Skeletal muscle tissue (tissue), 3 donors: ENCODE measurements at regions not wholly inside any gene's neighbourhood (a gene's known extent, or its start where the extent isn't known, plus 50 kb on each side); places are given as distances from the start of the nearest gene placed in this dataset.

ENCODE experiments used
- H3K27ac ChIP-seq: one replicate; pipeline ENCODE4 v1.7.0; 2013; ENCODE audit warnings: mild to moderate bottlenecking, low read depth, low read length, inconsistent platforms
- H3K27me3 ChIP-seq, 3 donors: one replicate each; pipeline ENCODE4 v1.7.0; 2013; ENCODE audit warnings: low read length in 3 of 3; ENCODE audit not compliant: control insufficient read depth in 3 of 3, insufficient read depth in 3 of 3
- H3K36me3 ChIP-seq, 3 donors: one replicate each; pipeline ENCODE4 v1.7.0; 2013; ENCODE audit warnings: low read length in 3 of 3; ENCODE audit not compliant: control insufficient read depth in 3 of 3, insufficient read depth in 3 of 3
- H3K4me1 ChIP-seq, 3 donors: one replicate each; pipeline ENCODE4 v1.7.0; 2013; ENCODE audit warnings: low read length in 3 of 3, mild to moderate bottlenecking in 3 of 3; ENCODE audit not compliant: control insufficient read depth in 3 of 3, insufficient read depth in 3 of 3
- H3K4me3 ChIP-seq, 3 donors: one replicate each; pipeline ENCODE4 v1.7.0; 2013; ENCODE audit warnings: low read length in 3 of 3
- H3K9ac ChIP-seq, 3 donors: one replicate each; pipeline ENCODE4 v1.7.0; 2013; ENCODE audit warnings: low read length in 3 of 3, mild to moderate bottlenecking in 3 of 3, moderate library complexity in 2 of 3, low read depth in 1 of 3
- H3K9me3 ChIP-seq, 3 donors: one replicate each; pipeline ENCODE4 v1.7.0; 2013; ENCODE audit warnings: low read length in 3 of 3; ENCODE audit not compliant: control insufficient read depth in 3 of 3
- donor health status: Osteomylitis.

DNA sequence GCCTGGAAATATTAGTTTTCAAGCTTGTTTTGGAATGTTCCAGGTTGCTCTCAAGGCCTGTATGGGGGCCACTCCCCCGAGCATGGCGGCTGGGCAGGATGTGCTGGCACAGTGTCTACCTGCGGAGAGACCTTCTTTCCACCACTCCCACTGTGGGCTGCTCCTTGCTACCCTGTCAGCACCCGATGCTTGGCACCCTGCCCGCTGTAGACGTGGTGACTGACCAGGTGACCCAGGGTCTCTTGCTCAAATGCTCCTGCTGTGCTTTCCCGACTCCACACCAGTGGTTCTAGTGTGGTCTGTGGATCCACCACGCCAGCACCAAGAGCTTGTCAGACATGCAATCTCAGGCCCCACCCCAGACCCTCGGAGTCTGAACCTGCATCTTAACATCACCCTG lies 213.3 kb downstream of the SH3BP4 start:
- H3K9ac ChIP-seq = no peak overlapping the region
- H3K36me3 ChIP-seq = no peaks in the 10 kb centered on the region
- H3K27me3 ChIP-seq = peaks cover 0 to 5% (median 0%) of the 10 kb centered on the region in 3 donors
- H3K9me3 ChIP-seq = no peaks in the 10 kb centered on the region
- H3K4me1 ChIP-seq = peaks cover 0 to 4% (median 0%) of the 10 kb centered on the region in 3 donors
- no peak overlapping the region for H3K27ac ChIP-seq
- H3K4me3 ChIP-seq = no peak overlapping the region

DNA sequence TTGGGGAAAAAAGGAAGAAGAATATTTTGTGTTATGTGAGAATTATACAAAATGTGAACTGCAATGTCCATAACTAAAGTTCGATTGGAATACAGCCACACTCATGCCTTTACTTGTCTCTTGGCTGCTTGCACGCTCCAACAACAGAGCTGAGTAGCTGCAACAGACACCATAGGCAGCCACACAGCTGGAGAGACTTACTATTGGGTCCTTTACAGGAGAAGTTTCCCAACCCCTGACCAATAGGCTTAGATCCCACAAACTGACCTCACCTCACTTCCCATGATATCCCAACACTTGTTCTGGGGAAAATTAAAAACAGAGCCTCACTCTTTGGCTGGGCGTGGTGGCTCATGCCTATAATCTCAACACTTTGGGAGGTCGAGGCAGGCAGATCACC lies 213.8 kb downstream of the SH3BP4 start:
- Histone ChIP-seq H3K9me3 (no peaks in the 10 kb centered on the region), H3K27ac (no peak overlapping the region), H3K4me1 (peaks cover under 1 to 6% (median 3%) of the 10 kb centered on the region in 3 donors), H3K4me3 (no peak overlapping the region), H3K9ac (no peak overlapping the region), H3K27me3 (peaks cover 0 to 5% (median 0%) of the 10 kb centered on the region in 3 donors), H3K36me3 (no peaks in the 10 kb centered on the region)

DNA sequence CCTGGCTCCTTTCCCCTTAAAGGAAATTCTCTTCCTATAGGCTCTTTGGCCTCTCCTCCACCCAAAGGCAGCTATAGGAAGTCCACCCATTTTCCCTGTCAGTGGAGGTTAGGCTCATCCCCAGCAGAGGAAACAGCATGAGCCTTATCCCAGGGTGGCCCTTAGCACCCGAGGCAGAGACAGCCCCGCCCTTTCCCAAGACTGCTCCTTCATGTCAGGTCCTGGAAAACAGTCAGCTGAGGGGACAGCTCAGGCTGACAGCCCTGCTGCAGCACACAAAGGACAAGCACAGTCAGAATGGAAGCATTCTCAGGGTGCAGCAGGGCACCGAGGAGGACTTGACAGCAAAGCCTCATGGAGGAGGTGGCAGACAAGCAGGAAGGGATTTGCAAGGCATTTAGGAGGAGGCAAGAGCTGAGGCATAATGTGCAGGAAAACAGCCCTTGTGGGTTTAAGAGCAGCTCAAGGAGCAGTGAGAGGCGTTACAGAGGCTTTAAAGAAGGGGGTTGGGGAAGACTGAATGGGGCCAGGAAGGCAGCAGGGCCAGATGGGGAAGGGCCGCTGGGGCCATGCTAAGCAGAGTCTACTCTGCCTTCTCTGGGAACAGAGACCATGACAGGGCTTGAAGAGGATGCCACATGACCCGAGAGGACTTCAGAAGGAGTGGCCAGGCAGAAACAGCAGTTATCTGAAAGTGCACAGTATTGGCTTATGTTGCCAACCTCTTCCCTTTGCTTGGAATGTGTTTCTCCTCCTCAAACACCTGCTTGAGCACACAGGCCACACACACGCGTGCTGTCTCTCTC lies 216.6 kb downstream of the SH3BP4 start:
- Histone ChIP-seq H3K9ac (no peak overlapping the region), H3K4me3 (no peak overlapping the region), H3K4me1 (peaks cover 6 to 12% (median 11%) of the 10 kb centered on the region in 3 donors), H3K27ac (no peak overlapping the region), H3K27me3 (no peaks in the 10 kb centered on the region), H3K36me3 (no peaks in the 10 kb centered on the region), H3K9me3 (no peaks in the 10 kb centered on the region)

DNA sequence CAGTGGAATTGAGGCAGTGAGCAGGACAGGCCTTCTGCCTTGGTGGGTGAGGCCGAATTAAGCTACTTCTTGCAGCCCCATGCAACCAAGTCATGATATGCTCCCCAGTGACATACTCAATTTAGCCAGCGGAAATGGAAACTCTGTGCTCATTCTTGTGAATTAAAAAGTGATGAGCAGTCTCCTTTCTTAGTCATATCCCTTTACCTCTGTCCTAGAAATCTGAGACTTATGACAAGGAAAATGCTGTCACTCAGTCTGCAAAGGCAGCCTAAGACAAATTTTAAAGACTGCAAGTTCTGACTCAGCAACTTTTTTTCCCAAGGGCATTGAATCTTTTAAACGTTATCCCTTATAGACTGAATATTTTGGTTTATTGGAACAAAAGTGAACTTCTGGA lies 218.2 kb downstream of the SH3BP4 start:
- Histone ChIP-seq H3K27ac (no peak overlapping the region), H3K4me3 (no peak overlapping the region), H3K9me3 (no peaks in the 10 kb centered on the region), H3K27me3 (no peaks in the 10 kb centered on the region), H3K4me1 (peaks cover 6 to 12% (median 11%) of the 10 kb centered on the region in 3 donors), H3K9ac (no peak overlapping the region), H3K36me3 (no peaks in the 10 kb centered on the region)

DNA sequence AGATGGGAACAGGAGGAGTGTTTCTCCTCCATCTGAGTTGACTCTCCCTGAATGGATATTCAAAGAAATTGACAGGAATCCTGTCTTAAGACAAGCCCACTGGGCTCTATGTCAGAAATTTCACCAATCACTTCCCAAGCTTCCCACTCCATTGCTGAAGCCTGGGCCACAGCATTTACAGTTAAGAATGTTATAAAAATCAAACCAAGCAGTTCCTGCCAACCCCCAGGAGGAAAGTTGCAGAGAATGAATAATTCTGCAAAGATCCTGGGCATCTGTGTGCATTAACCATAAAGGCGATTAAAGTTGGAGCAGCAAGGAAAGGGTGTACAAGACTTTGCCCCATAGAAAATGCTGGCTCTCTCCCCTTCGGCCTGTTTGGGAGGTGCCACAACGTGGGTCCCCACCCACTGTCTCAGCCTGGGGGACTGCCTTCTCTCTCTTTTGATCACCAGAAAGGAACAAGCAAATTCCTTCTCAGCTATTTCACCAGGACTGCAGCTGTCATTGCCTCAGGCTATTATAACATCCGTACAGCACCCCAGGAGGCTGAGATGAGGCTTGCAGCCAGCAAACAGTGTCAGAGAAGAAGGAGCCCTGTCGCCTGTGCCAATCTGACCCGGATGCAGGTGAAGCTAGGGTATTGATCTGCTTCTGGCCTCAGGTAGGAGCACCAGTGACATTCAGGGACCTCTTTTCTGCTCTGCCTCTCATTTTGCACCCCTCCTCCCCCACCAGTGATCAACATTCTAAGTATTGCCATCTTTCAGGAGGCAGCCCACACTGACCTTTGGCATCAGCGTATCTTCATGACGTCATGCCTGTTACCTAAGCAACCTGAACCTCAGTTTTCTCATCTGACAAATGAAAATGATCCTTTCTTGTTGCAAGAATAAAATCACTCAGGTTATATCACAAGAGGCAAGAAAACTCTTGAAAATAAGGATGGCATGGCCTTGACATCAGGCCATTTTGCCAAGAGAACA lies 219.0 kb downstream of the SH3BP4 start:
- Histone ChIP-seq H3K9ac (no peak overlapping the region), H3K27me3 (no peaks in the 10 kb centered on the region), H3K36me3 (no peaks in the 10 kb centered on the region), H3K4me3 (no peak overlapping the region), H3K27ac (no peak overlapping the region), H3K4me1 (peaks cover 6 to 12% (median 11%) of the 10 kb centered on the region in 3 donors), H3K9me3 (no peaks in the 10 kb centered on the region)

DNA sequence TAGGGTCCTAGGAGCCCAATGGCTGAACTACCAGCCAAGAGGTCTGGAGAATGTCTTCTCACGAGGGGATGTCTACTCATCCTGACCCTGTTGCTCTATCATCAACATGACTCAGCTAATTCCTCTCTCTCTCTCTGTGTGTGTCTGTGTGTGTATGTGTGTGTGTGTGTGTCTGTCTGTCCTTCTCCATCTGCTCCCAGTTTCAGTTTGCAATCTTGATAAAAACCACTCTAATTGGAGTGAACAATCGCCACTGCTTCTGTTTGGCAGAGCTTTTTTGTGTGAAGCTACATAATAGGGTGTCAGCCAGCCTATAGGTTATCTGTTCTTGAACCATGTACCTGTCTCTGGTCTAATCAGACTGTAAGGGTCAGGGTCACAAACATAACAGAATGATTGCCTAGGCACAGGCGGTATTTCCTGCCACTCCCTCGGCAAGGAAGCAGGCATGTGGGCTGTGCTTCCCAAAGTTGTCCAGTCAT lies 219.8 kb downstream of the SH3BP4 start:
- Histone ChIP-seq H3K9ac (no peak overlapping the region), H3K4me3 (no peak overlapping the region), H3K27me3 (no peaks in the 10 kb centered on the region), H3K27ac (no peak overlapping the region), H3K36me3 (no peaks in the 10 kb centered on the region), H3K9me3 (no peaks in the 10 kb centered on the region), H3K4me1 (peaks cover 6 to 12% (median 11%) of the 10 kb centered on the region in 3 donors)

DNA sequence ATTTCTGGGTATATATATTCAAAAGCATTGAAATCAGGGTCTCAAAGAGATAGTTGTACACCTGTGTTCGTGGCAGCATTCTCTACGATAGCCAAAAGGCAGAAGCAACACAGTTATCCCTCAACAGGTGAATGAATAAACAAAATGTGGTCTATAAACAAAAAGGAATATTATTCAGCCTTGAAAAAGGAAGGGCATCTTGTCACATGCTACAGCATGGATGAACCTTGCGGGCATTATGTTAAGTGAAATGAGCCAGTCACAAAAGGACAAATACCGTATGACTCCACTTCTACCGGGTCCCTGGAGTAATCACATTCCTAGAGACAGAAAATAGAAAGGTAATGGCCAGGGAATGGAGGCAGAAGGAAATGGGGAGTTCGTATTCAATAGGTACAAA lies 228.8 kb downstream of the SH3BP4 start:
- H3K9ac ChIP-seq = no peak overlapping the region
- no peaks in the 10 kb centered on the region for H3K9me3 ChIP-seq
- H3K4me1 ChIP-seq = no peaks in the 10 kb centered on the region
- H3K4me3 ChIP-seq = no peak overlapping the region
- H3K27ac ChIP-seq = no peak overlapping the region
- peaks cover 0 to 11% (median 6%) of the 10 kb centered on the region in 3 donors for H3K27me3 ChIP-seq
- no peaks in the 10 kb centered on the region for H3K36me3 ChIP-seq

DNA sequence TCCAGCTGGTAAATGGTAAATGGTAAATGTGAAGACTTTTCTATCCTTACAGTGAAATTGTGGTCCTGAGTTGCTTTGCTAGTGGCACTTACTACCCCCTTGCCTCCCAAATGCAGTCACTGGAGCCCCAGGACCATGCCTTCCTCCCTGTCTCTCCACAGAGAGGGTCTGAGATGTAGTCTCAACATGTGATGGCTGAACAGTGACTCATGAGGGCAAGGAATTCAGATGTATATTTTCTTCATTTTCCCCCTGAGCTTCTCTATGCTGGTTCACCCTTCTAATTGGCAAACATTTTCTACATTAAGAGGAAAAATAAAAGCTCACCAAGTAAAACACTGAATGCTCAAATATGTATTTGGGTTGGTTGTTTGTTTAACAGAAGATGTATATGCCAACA lies 232.0 kb downstream of the SH3BP4 start:
- H3K9me3 ChIP-seq = no peaks in the 10 kb centered on the region
- H3K4me3 ChIP-seq = no peak overlapping the region
- H3K4me1 ChIP-seq = no peaks in the 10 kb centered on the region
- H3K9ac ChIP-seq = no peak overlapping the region
- H3K27me3 ChIP-seq = peaks cover 0 to 17% (median 6%) of the 10 kb centered on the region in 3 donors
- no peak overlapping the region for H3K27ac ChIP-seq
- no peaks in the 10 kb centered on the region for H3K36me3 ChIP-seq

DNA sequence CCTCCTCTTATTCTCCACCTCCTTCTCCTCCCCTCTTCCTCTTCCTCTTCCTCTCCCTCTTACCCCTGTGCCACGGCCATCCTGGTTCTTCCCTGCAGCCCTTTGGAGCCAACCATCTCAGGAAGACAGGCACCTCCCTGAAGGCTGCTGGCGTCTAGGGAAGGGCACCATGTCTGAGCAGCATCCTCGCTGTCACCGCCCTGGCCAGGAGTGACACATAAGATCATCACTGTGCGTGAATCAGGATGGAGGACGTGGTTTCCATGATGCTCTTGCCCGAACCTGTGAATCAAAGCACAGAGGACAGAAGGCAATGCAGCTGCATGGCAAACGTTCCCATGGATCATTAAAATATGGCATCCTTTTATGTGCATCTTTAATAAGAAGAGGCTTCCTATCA lies 236.0 kb downstream of the SH3BP4 start:
- H3K36me3 ChIP-seq = no peaks in the 10 kb centered on the region
- H3K27ac ChIP-seq = no peak overlapping the region
- peaks cover 0 to 12% (median 7%) of the 10 kb centered on the region in 3 donors for H3K27me3 ChIP-seq
- H3K4me1 ChIP-seq = no peaks in the 10 kb centered on the region
- H3K9me3 ChIP-seq = no peaks in the 10 kb centered on the region
- no peak overlapping the region for H3K9ac ChIP-seq
- H3K4me3 ChIP-seq = no peak overlapping the region
